HEK293 (cell line): ENCODE measurements at regions not wholly inside any gene's neighbourhood (a gene's known extent, or its start where the extent isn't known, plus 50 kb on each side); places are given as distances from the start of the nearest gene placed in this dataset.

ENCODE experiments used
- CTCF ChIA-PET: fragments of 350-600 bp; formaldehyde crosslinking; extraction: SDS; loops from one replicate; lab custom pipeline; 2021; ENCODE audit warnings: antibody characterized with exemption; lab: Yijun Ruan, JAX
- POLR2A ChIA-PET: fragments of 300-600 bp; formaldehyde crosslinking; extraction: SDS; loops from one replicate; lab custom pipeline; 2020; ENCODE audit warnings: antibody characterized with exemption, inconsistent platforms; lab: Yijun Ruan, JAX
- H3K27ac ChIP-seq: fragments of 200-500 bp; sonication (Bioruptor generic); 2 replicates; pipeline ENCODE4 v1.5.1; 2014; ENCODE audit warnings: low read depth, low read length, control low read depth, inconsistent platforms; ENCODE audit errors: extremely low read depth
- H3K36me3 ChIP-seq, 2 experiments: fragments of 200-500 bp in 1 of 2; sonication (Bioruptor generic) in 1 of 2; 1 replicate in 1 of 2; 2 replicates in 1 of 2; pipeline ENCODE4 v1.5.1; 2014 to 2017; ENCODE audit warnings: inconsistent platforms in 2 of 2, low read length in 2 of 2; ENCODE audit not compliant: control insufficient read depth in 2 of 2, insufficient read depth in 1 of 2
- H3K4me1 ChIP-seq: fragments of 200-500 bp; sonication (Bioruptor generic); 2 replicates; pipeline ENCODE4 v1.5.1; 2014; ENCODE audit warnings: mild to moderate bottlenecking, low read length, inconsistent platforms; ENCODE audit not compliant: control insufficient read depth, insufficient read depth
- H3K4me3 ChIP-seq: 2 replicates; pipeline ENCODE4 v1.5.1; 2011; ENCODE audit warnings: low read depth, mild to moderate bottlenecking, control low read depth, low read length, moderate library complexity
- H3K9me3 ChIP-seq: fragments of 200-500 bp; sonication (Bioruptor generic); 2 replicates; pipeline ENCODE4 v1.5.1; 2014; ENCODE audit warnings: low read depth, low read length, inconsistent platforms; ENCODE audit not compliant: control insufficient read depth, insufficient read depth
- EGR2 ChIP-seq: fragments of 450-650 bp; formaldehyde crosslinking; IDR thresholded peaks from 2 replicates; pipeline ENCODE4 v1.5.1; 2016; ENCODE audit warnings: low read depth, missing biosample characterization, missing genetic modification characterization
- HOXA7 ChIP-seq: sonication (generic); formaldehyde crosslinking; IDR thresholded peaks from 2 replicates; pipeline ENCODE4 v1.8.1; 2022; ENCODE audit warnings: missing genetic modification reagents, borderline replicate concordance
- KLF16 ChIP-seq: fragments of 450-650 bp; formaldehyde crosslinking; IDR thresholded peaks from 2 replicates; pipeline ENCODE4 v1.5.1; 2017; ENCODE audit warnings: missing biosample characterization, missing genetic modification characterization
- KLF7 ChIP-seq: fragments of 450-650 bp; formaldehyde crosslinking; IDR thresholded peaks from 2 replicates; pipeline ENCODE4 v1.5.1; 2016; ENCODE audit warnings: missing biosample characterization, missing genetic modification characterization, borderline replicate concordance
- SALL2 ChIP-seq: fragments of 450-650 bp; formaldehyde crosslinking; IDR thresholded peaks from 2 replicates; pipeline ENCODE4 v1.5.0; 2017; ENCODE audit warnings: missing biosample characterization, mild to moderate bottlenecking, missing genetic modification characterization, borderline replicate concordance
- SP2 ChIP-seq: fragments of 450-650 bp; formaldehyde crosslinking; IDR thresholded peaks from 2 replicates; pipeline ENCODE4 v1.5.1; 2016; ENCODE audit warnings: missing biosample characterization, missing genetic modification characterization
- ZIC2 ChIP-seq: fragments of 450-650 bp; formaldehyde crosslinking; IDR thresholded peaks from 2 replicates; pipeline ENCODE4 v1.5.1; 2016; ENCODE audit warnings: missing biosample characterization, missing genetic modification characterization
- ZNF114 ChIP-seq: fragments of 450-650 bp; formaldehyde crosslinking; IDR thresholded peaks from 2 replicates; pipeline ENCODE4 v1.5.0; 2017; ENCODE audit warnings: missing biosample characterization, missing genetic modification characterization
- ZNF121 ChIP-seq: fragments of 450-650 bp; formaldehyde crosslinking; IDR thresholded peaks from 2 replicates; pipeline ENCODE4 v1.5.1; 2016; ENCODE audit warnings: missing biosample characterization, missing genetic modification characterization
- ZNF138 ChIP-seq: fragments of 450-650 bp; formaldehyde crosslinking; IDR thresholded peaks from 2 replicates; pipeline ENCODE4 v1.5.1; 2016; ENCODE audit warnings: missing biosample characterization, missing genetic modification characterization, borderline replicate concordance
- ZNF155 ChIP-seq: fragments of 450-650 bp; formaldehyde crosslinking; IDR thresholded peaks from 2 replicates; pipeline ENCODE4 v1.5.1; 2016; ENCODE audit warnings: missing biosample characterization, missing genetic modification characterization
- ZNF239 ChIP-seq: fragments of 450-650 bp; formaldehyde crosslinking; IDR thresholded peaks from 2 replicates; pipeline ENCODE4 v1.5.1; 2016; ENCODE audit warnings: missing biosample characterization, missing genetic modification characterization
- ZNF274 ChIP-seq, 2 experiments: fragments of 200-500 bp in 1 of 2; fragments of 450-650 bp in 1 of 2; sonication (Bioruptor generic) in 1 of 2; formaldehyde crosslinking in 1 of 2; IDR thresholded peaks; 2 replicates each; pipeline versions ENCODE4 v1.5.1 to v1.6.1; 2014 to 2016; ENCODE audit warnings: borderline replicate concordance in 1 of 2, inconsistent platforms in 1 of 2, low read length in 1 of 2, missing biosample characterization in 1 of 2, missing genetic modification characterization in 1 of 2
- ZNF350 ChIP-seq: fragments of 450-650 bp; formaldehyde crosslinking; IDR thresholded peaks from 2 replicates; pipeline ENCODE4 v1.5.0; 2017; ENCODE audit warnings: missing biosample characterization, mild to moderate bottlenecking, missing genetic modification characterization
- ZNF354C ChIP-seq: fragments of 450-650 bp; formaldehyde crosslinking; IDR thresholded peaks from 2 replicates; pipeline ENCODE4 v1.5.1; 2016; ENCODE audit warnings: missing biosample characterization, missing genetic modification characterization, low read depth, borderline replicate concordance
- ZNF558 ChIP-seq: fragments of 450-650 bp; formaldehyde crosslinking; IDR thresholded peaks from 2 replicates; pipeline ENCODE4 v1.5.1; 2016; ENCODE audit warnings: missing biosample characterization, missing genetic modification characterization
- TF ChIP-seq, protein P1 (sequence below): fragments of 450-650 bp; formaldehyde crosslinking; IDR thresholded peaks from 2 replicates; pipeline ENCODE4 v1.5.1; 2016; ENCODE audit warnings: missing biosample characterization, missing genetic modification characterization
- TF ChIP-seq, protein P2 (sequence below): fragments of 450-650 bp; formaldehyde crosslinking; IDR thresholded peaks from 2 replicates; pipeline ENCODE4 v1.5.1; 2016; ENCODE audit warnings: missing biosample characterization, missing genetic modification characterization
- TF ChIP-seq, protein P3 (sequence below): fragments of 450-650 bp; formaldehyde crosslinking; IDR thresholded peaks from 2 replicates; pipeline ENCODE4 v1.5.1; 2016; ENCODE audit warnings: missing biosample characterization, missing genetic modification characterization
- TF ChIP-seq, protein P4 (sequence below): fragments of 450-650 bp; formaldehyde crosslinking; IDR thresholded peaks from 2 replicates; pipeline ENCODE4 v1.5.1; 2016; ENCODE audit warnings: missing biosample characterization, missing genetic modification characterization, low read depth
- TF ChIP-seq, protein P5 (sequence below): fragments of 450-650 bp; formaldehyde crosslinking; IDR thresholded peaks from 2 replicates; pipeline ENCODE4 v1.5.1; 2016; ENCODE audit warnings: missing biosample characterization, missing genetic modification characterization
- TF ChIP-seq, protein P6 (sequence below): fragments of 450-650 bp; formaldehyde crosslinking; IDR thresholded peaks from 2 replicates; pipeline ENCODE4 v1.5.1; 2016; ENCODE audit warnings: missing biosample characterization, missing genetic modification characterization
- TF ChIP-seq, protein P7 (sequence below): fragments of 450-650 bp; formaldehyde crosslinking; IDR thresholded peaks from 2 replicates; pipeline ENCODE4 v1.5.1; 2016; ENCODE audit warnings: missing biosample characterization, missing genetic modification characterization

DNA sequence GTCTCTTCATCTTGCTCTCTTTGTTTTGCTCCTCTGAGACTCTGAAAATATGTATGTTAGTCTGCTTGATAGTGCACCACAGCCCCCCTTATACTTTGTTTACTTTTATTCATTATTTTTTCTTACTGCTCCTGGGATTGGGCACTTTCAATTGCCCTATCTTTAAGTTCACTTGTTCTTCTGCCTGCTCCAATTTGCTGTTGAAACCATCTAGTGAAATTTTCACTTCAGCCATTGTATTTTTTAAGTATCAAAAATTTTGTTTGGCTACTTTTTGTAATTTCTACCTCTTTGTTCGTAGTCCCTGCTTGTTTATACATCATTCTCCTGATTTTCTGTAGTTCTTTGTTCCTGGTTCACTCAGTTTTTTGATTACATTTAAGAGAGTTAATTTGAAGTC is 223.3 kb downstream of the SLC38A4 start:
- Histone ChIP-seq H3K9me3 (no peaks in the 10 kb centered on the region), H3K27ac (no peak overlapping the region), H3K4me3 (no peak overlapping the region), H3K4me1 (no peaks in the 10 kb centered on the region), H3K36me3 (no peaks in the 10 kb centered on the region)
- ChIA-PET POLR2A (no interaction called here), CTCF (no interaction called here)
- TF ChIP-seq SALL2 (tag by site-specific recombination) (no peak), ZNF274 (IDR thresholded peaks at IDR 0.05; ENCODE audit: low read length) (no peak), ZNF274 (tag by site-specific recombination; IDR thresholded peaks at IDR 0.05; ENCODE audit: borderline replicate concordance) (no peak), ZNF155 (no peak), SP2 (tag by site-specific recombination) (no peak), HOXA7 (CRISPR knock-in tag) (no peak), ZNF558 (tag by site-specific recombination) (no peak), ZIC2 (tag by site-specific recombination) (no peak), ZNF114 (tag by site-specific recombination) (no peak), ZNF350 (tag by site-specific recombination) (no peak)
- TF ChIP-seq, protein P1, sequence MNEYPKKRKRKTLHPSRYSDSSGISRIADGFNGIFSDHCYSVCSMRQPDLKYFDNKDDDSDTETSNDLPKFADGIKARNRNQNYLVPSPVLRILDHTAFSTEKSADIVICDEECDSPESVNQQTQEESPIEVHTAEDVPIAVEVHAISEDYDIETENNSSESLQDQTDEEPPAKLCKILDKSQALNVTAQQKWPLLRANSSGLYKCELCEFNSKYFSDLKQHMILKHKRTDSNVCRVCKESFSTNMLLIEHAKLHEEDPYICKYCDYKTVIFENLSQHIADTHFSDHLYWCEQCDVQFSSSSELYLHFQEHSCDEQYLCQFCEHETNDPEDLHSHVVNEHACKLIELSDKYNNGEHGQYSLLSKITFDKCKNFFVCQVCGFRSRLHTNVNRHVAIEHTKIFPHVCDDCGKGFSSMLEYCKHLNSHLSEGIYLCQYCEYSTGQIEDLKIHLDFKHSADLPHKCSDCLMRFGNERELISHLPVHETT (tag by site-specific recombination) = no peak
- TF ChIP-seq, protein P2, sequence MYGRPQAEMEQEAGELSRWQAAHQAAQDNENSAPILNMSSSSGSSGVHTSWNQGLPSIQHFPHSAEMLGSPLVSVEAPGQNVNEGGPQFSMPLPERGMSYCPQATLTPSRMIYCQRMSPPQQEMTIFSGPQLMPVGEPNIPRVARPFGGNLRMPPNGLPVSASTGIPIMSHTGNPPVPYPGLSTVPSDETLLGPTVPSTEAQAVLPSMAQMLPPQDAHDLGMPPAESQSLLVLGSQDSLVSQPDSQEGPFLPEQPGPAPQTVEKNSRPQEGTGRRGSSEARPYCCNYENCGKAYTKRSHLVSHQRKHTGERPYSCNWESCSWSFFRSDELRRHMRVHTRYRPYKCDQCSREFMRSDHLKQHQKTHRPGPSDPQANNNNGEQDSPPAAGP (tag by site-specific recombination) = no peak
- TF ChIP-seq, protein P3, sequence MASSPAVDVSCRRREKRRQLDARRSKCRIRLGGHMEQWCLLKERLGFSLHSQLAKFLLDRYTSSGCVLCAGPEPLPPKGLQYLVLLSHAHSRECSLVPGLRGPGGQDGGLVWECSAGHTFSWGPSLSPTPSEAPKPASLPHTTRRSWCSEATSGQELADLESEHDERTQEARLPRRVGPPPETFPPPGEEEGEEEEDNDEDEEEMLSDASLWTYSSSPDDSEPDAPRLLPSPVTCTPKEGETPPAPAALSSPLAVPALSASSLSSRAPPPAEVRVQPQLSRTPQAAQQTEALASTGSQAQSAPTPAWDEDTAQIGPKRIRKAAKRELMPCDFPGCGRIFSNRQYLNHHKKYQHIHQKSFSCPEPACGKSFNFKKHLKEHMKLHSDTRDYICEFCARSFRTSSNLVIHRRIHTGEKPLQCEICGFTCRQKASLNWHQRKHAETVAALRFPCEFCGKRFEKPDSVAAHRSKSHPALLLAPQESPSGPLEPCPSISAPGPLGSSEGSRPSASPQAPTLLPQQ = no peak
- TF ChIP-seq, protein P4, sequence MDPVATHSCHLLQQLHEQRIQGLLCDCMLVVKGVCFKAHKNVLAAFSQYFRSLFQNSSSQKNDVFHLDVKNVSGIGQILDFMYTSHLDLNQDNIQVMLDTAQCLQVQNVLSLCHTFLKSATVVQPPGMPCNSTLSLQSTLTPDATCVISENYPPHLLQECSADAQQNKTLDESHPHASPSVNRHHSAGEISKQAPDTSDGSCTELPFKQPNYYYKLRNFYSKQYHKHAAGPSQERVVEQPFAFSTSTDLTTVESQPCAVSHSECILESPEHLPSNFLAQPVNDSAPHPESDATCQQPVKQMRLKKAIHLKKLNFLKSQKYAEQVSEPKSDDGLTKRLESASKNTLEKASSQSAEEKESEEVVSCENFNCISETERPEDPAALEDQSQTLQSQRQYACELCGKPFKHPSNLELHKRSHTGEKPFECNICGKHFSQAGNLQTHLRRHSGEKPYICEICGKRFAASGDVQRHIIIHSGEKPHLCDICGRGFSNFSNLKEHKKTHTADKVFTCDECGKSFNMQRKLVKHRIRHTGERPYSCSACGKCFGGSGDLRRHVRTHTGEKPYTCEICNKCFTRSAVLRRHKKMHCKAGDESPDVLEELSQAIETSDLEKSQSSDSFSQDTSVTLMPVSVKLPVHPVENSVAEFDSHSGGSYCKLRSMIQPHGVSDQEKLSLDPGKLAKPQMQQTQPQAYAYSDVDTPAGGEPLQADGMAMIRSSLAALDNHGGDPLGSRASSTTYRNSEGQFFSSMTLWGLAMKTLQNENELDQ = no peak
- TF ChIP-seq, protein P5, sequence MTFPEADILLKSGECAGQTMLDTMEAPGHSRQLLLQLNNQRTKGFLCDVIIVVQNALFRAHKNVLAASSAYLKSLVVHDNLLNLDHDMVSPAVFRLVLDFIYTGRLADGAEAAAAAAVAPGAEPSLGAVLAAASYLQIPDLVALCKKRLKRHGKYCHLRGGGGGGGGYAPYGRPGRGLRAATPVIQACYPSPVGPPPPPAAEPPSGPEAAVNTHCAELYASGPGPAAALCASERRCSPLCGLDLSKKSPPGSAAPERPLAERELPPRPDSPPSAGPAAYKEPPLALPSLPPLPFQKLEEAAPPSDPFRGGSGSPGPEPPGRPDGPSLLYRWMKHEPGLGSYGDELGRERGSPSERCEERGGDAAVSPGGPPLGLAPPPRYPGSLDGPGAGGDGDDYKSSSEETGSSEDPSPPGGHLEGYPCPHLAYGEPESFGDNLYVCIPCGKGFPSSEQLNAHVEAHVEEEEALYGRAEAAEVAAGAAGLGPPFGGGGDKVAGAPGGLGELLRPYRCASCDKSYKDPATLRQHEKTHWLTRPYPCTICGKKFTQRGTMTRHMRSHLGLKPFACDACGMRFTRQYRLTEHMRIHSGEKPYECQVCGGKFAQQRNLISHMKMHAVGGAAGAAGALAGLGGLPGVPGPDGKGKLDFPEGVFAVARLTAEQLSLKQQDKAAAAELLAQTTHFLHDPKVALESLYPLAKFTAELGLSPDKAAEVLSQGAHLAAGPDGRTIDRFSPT (tag by site-specific recombination) = no peak

DNA sequence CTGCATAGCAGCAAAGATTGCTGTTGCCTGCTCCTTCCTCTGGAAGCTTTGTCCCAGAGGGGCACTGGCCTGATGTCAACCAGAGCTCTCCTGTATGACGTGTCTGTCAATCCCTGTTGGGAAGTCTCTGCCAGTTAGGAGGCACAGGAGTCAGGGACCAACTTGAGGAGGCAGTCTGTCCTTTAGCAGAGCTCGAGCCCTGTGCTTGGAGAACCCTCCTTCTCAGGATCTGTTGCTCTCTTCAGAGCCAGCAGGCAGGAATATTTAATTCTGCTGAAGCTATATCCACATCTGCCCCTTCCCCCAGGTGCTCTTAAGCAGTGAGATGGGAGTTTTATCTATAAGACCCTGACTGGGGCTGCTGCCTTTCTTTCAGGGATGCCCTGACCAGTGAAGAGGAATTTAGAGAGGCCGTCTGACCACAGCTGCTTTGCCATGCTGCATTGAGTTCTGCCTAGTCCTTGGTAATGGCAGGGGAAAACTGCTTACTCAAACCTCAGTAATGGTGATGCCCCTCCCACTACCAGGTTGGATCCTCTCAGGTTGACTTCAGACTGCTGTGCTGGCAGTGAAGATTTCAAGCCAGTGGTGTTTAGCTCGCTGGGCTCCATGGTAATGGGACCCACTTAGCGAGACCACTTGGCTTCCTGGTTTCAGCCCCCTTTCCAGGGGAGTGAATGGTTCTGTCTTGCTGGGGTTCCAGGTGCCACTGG is 218.6 kb upstream of the SLC38A2 start:
- Histone ChIP-seq H3K4me1 (no peaks in the 10 kb centered on the region), H3K9me3 (no peaks in the 10 kb centered on the region), H3K27ac (no peak overlapping the region), H3K4me3 (no peak overlapping the region), H3K36me3 (no peaks in the 10 kb centered on the region)
- ChIA-PET POLR2A (no interaction called here), CTCF (no interaction called here)
- TF ChIP-seq ZNF121 (tag by site-specific recombination) (no peak), KLF7 (tag by site-specific recombination) (no peak), ZNF239 (no peak), KLF16 (no peak), ZNF138 (no peak), EGR2 (tag by site-specific recombination) (no peak), ZNF354C (no peak)
- TF ChIP-seq, protein P6, sequence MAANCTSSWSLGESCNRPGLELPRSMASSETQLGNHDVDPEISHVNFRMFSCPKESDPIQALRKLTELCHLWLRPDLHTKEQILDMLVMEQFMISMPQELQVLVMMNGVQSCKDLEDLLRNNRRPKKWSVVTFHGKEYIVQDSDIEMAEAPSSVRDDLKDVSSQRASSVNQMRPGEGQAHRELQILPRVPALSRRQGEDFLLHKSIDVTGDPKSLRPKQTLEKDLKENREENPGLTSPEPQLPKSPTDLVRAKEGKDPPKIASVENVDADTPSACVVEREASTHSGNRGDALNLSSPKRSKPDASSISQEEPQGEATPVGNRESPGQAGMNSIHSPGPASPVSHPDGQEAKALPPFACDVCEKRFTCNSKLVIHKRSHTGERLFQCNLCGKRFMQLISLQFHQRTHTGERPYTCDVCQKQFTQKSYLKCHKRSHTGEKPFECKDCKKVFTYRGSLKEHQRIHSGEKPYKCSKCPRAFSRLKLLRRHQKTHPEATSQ = no peak
- TF ChIP-seq, protein P7, sequence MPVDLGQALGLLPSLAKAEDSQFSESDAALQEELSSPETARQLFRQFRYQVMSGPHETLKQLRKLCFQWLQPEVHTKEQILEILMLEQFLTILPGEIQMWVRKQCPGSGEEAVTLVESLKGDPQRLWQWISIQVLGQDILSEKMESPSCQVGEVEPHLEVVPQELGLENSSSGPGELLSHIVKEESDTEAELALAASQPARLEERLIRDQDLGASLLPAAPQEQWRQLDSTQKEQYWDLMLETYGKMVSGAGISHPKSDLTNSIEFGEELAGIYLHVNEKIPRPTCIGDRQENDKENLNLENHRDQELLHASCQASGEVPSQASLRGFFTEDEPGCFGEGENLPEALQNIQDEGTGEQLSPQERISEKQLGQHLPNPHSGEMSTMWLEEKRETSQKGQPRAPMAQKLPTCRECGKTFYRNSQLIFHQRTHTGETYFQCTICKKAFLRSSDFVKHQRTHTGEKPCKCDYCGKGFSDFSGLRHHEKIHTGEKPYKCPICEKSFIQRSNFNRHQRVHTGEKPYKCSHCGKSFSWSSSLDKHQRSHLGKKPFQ = no peak
